ENCODE measurements at regions not wholly inside any gene's neighbourhood (a gene's known extent, or its start where the extent isn't known, plus 50 kb on each side); places are given as distances from the start of the nearest gene placed in this dataset.
"Not testable (repeated sequence)": the region's sequence is repeated elsewhere in the genome, so short reads cannot be mapped to it uniquely, and the experiment has no call there.

GRCh38 chr7:69090936-69091335 is 507.3 kb upstream of the AUTS2 start:
- H3K4me3 ChIP-seq, result no peak overlapping the region
- 0 to 92% (median 40%) methylated on average over 1 to 4 of the region's 4 CpGs; no CpG with 5 or more reads in 3 of the 10 experiments for WGBS, 10 experiments
- peaks cover 3% of the 10 kb centered on the region in 2 donors for H3K4me1 ChIP-seq (replicated peaks in 1 of 2)
- in situ Hi-C loops (cut with MboI; ENCODE audit: low pct_unique_long_range_greater_than_20kb in 2 of 9, low sequenced_read_pairs in 9 of 9, unreplicated experiment in 9 of 9), result no loop called here
- H3K27ac ChIP-seq, result no peak overlapping the region
- no peak for ATAC-seq (replicated peaks in 6 of 8)

DNA sequence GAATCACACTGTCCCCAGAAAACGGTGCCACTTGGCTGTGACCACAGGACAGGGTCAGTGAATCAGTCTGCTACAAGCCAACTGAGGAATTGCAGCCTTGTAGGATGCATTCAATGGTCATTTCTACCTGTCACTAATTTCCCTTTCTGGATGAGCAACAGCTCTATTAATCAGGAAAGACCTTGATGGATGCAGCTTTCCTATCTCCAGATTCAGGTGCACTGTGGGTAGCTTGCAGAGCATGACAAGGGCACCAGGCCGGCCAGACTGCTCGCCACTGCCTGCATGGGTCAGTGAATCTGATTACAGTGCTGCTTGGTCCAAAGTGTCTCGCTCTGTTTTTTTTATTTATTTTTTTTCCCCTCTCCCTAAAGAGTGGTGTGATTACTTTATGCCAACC is 506.8 kb upstream of the AUTS2 start:
- Histone ChIP-seq H3K4me3 (no peak overlapping the region), H3K4me1 (replicated peaks in 1 of 2) (peaks cover 3% of the 10 kb centered on the region in 2 donors), H3K27ac (no peak overlapping the region)
- in situ Hi-C loops (cut with MboI; ENCODE audit: low pct_unique_long_range_greater_than_20kb in 2 of 9, low sequenced_read_pairs in 9 of 9, unreplicated experiment in 9 of 9), result no loop called here
- peak in 2 of 8 experiments; percentile 59 to 60 for ATAC-seq (replicated peaks in 6 of 8)
- 33 to 71% (median 47%) methylated on average over 2 to 4 of the region's 4 CpGs; no CpG with 5 or more reads in 4 of the 10 experiments for WGBS, 10 experiments

GRCh38 chr7:69095127-69095526 is 503.1 kb upstream of the AUTS2 start:
- WGBS, 10 experiments, result 0 to 86% (median 62%) methylated on average over 1 to 2 of the region's 2 CpGs
- H3K4me1 ChIP-seq (replicated peaks in 1 of 2), result peaks cover 3 to 5% of the 10 kb centered on the region in 2 donors
- ATAC-seq (replicated peaks in 6 of 8), result peak in 2 of 8 experiments; percentile 51 to 69

DNA sequence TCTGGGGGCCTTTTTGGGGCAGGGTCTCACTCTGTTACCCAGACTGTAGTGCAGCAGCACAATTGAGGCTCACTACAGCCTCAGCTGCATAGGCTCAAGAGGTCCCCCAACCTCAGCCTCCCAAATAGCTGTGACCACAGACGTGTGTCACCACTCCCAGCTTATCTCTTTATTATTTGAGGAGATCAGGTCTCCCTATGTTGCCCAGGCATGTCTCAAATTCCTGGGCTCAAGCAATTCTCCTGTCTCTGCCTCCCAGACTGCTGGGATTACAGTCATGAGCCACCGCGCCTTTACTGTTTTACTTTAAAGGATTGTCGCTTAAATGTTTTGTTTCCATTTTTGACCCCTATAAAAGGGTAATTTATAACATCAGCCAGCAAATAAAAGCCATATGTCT is 502.6 kb upstream of the AUTS2 start:
- Histone ChIP-seq H3K4me3 (no peak overlapping the region), H3K27ac (no peak overlapping the region), H3K4me1 (replicated peaks in 1 of 2) (peaks cover 3 to 5% of the 10 kb centered on the region in 2 donors)
- 18 to 96% (median 90%) methylated on average over 2 to 4 of the region's 4 CpGs; no CpG with 5 or more reads in 3 of the 10 experiments for WGBS, 10 experiments
- no peak for ATAC-seq (replicated peaks in 6 of 8)
- in situ Hi-C loops (cut with MboI; ENCODE audit: low pct_unique_long_range_greater_than_20kb in 2 of 9, low sequenced_read_pairs in 9 of 9, unreplicated experiment in 9 of 9), result no loop called here

More at GRCh38 chr7:69095127-69095526, 503.1 kb upstream of the AUTS2 start:
- in situ Hi-C loops (cut with MboI; ENCODE audit: low pct_unique_long_range_greater_than_20kb in 2 of 9, low sequenced_read_pairs in 9 of 9, unreplicated experiment in 9 of 9), result no loop called here
- H3K27ac ChIP-seq, result no peak overlapping the region
- H3K4me3 ChIP-seq, result no peak overlapping the region

DNA sequence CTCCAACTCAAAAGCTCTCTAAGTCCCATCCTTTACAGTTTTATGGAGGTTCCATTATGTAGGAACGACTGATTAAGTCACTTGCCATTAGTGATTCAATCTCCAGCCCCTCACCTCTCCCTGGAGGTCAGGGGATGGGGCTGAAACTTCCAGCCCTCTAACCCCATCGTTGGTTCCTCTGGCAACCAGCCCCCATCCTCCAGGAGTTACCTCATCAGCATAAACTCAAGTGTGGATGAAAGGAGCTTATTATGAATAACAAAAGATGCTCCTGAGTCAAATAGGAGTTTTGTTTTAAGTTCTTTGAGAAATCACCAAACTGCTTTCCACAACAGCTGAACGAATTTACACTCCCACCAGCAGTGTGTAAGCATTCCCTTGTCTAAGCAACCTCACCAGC is 494.3 kb upstream of the AUTS2 start:
- peak in 4 of 8 experiments; percentile 39 to 56 (median 50) for ATAC-seq (replicated peaks in 6 of 8)
- H3K27ac ChIP-seq, result no peak overlapping the region
- 0 to 29% (median 2%) methylated on average over 1 to 3 of the region's 3 CpGs; no CpG with 5 or more reads in 2 of the 10 experiments for WGBS, 10 experiments
- in situ Hi-C loops (cut with MboI; ENCODE audit: low pct_unique_long_range_greater_than_20kb in 2 of 9, low sequenced_read_pairs in 9 of 9, unreplicated experiment in 9 of 9), result no loop called here
- H3K4me3 ChIP-seq, result no peak overlapping the region
- H3K4me1 ChIP-seq (replicated peaks in 1 of 2), result peaks cover 10 to 17% of the 10 kb centered on the region in 2 donors

- peaks cover 10 to 17% of the 10 kb centered on the region in 2 donors for H3K4me1 ChIP-seq (replicated peaks in 1 of 2)
- WGBS, 10 experiments, result 16 to 100% (median 67%) methylated on average over 1 to 3 of the region's 3 CpGs; no CpG with 5 or more reads in 1 of the 10 experiments
- no peak for ATAC-seq (replicated peaks in 6 of 8)
- in situ Hi-C loops (cut with MboI; ENCODE audit: low pct_unique_long_range_greater_than_20kb in 2 of 9, low sequenced_read_pairs in 9 of 9, unreplicated experiment in 9 of 9), result no loop called here
- H3K27ac ChIP-seq, result no peak overlapping the region
- no peak overlapping the region for H3K4me3 ChIP-seq
Observed at GRCh38 chr7:69105092-69105491, 493.2 kb upstream of the AUTS2 start.

- Histone ChIP-seq H3K27ac (no peak overlapping the region), H3K4me3 (no peak overlapping the region), H3K4me1 (replicated peaks in 1 of 2) (peaks cover 10 to 17% of the 10 kb centered on the region in 2 donors)
- in situ Hi-C loops (cut with MboI; ENCODE audit: low pct_unique_long_range_greater_than_20kb in 2 of 9, low sequenced_read_pairs in 9 of 9, unreplicated experiment in 9 of 9), result no loop called here
- no peak for ATAC-seq (replicated peaks in 6 of 8)
- 0 to 100% (median 82%) methylated on average over 1 to 3 of the region's 3 CpGs; no CpG with 5 or more reads in 2 of the 10 experiments for WGBS, 10 experiments
Observed at GRCh38 chr7:69105981-69106380, 492.3 kb upstream of the AUTS2 start.

DNA sequence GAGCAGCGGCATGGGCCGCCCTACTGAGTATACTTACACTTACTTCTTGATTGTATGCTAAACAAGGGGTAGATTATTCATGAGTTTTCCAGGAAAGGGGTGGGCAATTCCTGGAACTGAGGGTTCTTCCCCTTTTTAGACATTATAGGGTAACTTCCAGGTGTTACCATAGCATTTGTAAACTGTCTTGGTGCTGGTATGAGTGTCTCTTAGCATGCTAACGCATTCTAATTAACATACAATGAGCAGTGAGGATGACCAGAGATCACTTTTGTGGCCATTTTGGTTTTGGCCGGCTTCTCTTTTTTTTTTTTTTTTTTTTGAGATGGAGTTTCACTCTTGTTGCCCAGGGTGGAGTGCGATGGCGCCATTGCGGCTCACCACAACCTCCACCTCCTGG is 491.8 kb upstream of the AUTS2 start:
- in situ Hi-C loops (cut with MboI; ENCODE audit: low pct_unique_long_range_greater_than_20kb in 2 of 9, low sequenced_read_pairs in 9 of 9, unreplicated experiment in 9 of 9); ATAC-seq (replicated peaks in 6 of 8); H3K4me3 ChIP-seq; H3K27ac ChIP-seq: not testable (repeated sequence)
- WGBS, 10 experiments, result 29 to 100% (median 96%) methylated on average over 2 to 7 of the region's 7 CpGs; no CpG with 5 or more reads in 2 of the 10 experiments
- H3K4me1 ChIP-seq (replicated peaks in 1 of 2), result peaks cover 10 to 17% of the 10 kb centered on the region in 2 donors

DNA sequence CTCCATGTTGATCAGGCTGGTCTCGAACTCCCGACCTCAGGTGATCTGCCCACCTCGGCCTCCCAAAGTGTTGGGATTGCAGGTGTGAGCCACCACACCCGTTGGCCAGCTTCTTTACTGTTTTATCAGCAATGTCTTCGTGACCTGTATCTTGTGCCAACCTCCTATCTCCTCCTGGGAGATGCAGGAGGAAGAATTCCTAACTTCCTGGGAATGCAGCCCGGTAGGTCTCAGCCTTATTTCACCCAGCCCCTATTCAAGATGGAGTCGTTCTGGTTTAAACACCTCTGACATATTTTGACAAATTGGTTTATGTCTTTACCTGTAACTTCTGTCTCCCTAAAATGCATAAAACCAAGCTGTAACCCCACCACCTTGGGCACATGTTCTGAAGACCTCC is 491.3 kb upstream of the AUTS2 start:
- in situ Hi-C loops (cut with MboI; ENCODE audit: low pct_unique_long_range_greater_than_20kb in 2 of 9, low sequenced_read_pairs in 9 of 9, unreplicated experiment in 9 of 9); H3K27ac ChIP-seq; ATAC-seq (replicated peaks in 6 of 8); H3K4me3 ChIP-seq: not testable (repeated sequence)
- 50 to 100% (median 93%) methylated on average over 1 to 7 of the region's 7 CpGs; no CpG with 5 or more reads in 6 of the 10 experiments for WGBS, 10 experiments
- H3K4me1 ChIP-seq (replicated peaks in 1 of 2), result peaks cover 10 to 17% of the 10 kb centered on the region in 2 donors

DNA sequence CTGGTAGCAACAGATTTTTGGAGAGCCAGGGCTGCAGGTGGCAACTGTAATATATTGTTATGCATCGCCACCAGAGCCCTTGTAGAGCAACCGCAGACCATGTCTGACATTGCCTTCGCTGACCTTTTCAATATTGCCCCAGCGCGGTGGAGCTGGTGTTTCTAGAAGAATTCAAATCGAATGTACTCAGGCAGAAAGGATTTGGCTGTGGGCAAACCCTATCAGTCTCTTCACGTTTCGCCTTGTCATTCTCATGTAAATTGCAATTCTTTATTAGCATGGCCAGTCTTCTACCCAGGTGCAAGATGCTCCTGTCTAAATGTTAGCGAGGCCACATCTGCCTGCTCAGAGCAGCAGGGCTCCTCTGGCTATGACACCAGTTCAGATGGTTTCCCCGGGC is 490.2 kb upstream of the AUTS2 start:
- Histone ChIP-seq H3K4me1 (replicated peaks in 1 of 2) (peaks cover 10 to 17% of the 10 kb centered on the region in 2 donors), H3K27ac (no peak overlapping the region), H3K4me3 (no peak overlapping the region)
- 0 to 82% (median 53%) methylated on average over 1 to 10 of the region's 10 CpGs for WGBS, 10 experiments
- in situ Hi-C loops (cut with MboI; ENCODE audit: low pct_unique_long_range_greater_than_20kb in 2 of 9, low sequenced_read_pairs in 9 of 9, unreplicated experiment in 9 of 9), result no loop called here
- ATAC-seq (replicated peaks in 6 of 8), result peak in 3 of 8 experiments; percentile 56 to 60 (median 58)

DNA sequence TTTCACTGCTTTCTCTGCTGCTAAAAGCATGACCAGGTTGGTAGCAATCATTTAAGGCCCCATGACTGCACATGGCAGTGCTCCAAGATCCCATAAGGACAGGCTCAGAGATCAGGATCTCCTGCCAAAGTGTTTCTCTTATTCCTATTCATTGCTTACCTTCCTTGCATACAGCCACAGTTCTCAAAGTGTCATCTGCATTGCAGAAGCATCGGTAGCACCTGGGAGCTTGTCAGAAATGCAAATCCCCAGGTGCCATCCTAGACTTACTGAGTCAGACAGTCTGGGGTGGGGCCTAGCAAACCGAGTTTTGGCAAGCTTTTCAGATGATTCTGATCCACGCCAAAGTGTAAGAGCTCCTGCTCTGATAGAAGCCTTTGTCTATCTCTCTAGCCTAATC is 489.0 kb upstream of the AUTS2 start:
- Histone ChIP-seq H3K4me1 (replicated peaks in 1 of 2) (peaks cover 10 to 12% of the 10 kb centered on the region in 2 donors), H3K27ac (no peak overlapping the region), H3K4me3 (no peak overlapping the region)
- peak in 1 of 8 experiments; percentile 26 for ATAC-seq (replicated peaks in 6 of 8)
- 0 to 59% (median 53%) methylated on average over 3 of the region's 3 CpGs; no CpG with 5 or more reads in 7 of the 10 experiments for WGBS, 10 experiments
- in situ Hi-C loops (cut with MboI; ENCODE audit: low pct_unique_long_range_greater_than_20kb in 2 of 9, low sequenced_read_pairs in 9 of 9, unreplicated experiment in 9 of 9), result no loop called here

DNA sequence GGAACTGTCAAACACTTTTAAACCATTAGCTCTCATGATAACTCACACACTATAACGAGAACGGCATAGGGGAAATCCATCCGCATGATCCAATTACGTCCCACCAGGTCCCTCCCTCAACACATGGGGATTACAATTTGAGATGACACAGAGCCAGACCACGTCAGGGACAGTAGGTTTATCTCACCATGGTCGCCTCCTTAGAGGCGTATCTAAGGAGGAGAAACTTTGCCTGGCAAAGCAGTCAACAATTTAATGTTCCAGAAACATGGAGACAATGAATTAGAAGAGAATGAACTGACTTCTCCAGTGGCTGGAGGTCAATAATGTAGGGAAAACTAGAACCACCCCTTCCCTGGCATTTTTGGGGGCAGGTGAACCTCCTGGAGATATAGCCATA is 488.4 kb upstream of the AUTS2 start:
- ATAC-seq (replicated peaks in 6 of 8), result no peak
- Histone ChIP-seq H3K4me3 (no peak overlapping the region), H3K4me1 (replicated peaks in 1 of 2) (peaks cover 10 to 11% of the 10 kb centered on the region in 2 donors), H3K27ac (no peak overlapping the region)
- in situ Hi-C loops (cut with MboI; ENCODE audit: low pct_unique_long_range_greater_than_20kb in 2 of 9, low sequenced_read_pairs in 9 of 9, unreplicated experiment in 9 of 9), result no loop called here
- WGBS, 10 experiments, result 0 to 100% (median 81%) methylated on average over 1 to 5 of the region's 7 CpGs; no CpG with 5 or more reads in 4 of the 10 experiments

GRCh38 chr7:69110450-69111050 is 487.7 kb upstream of the AUTS2 start:
- in situ Hi-C loops (cut with MboI; ENCODE audit: low pct_unique_long_range_greater_than_20kb in 2 of 9, low sequenced_read_pairs in 9 of 9, unreplicated experiment in 9 of 9), result no loop called here
- no peak overlapping the region for H3K4me3 ChIP-seq
- H3K27ac ChIP-seq, result no peak overlapping the region
- WGBS, 10 experiments, result 27 to 100% (median 83%) methylated on average over 2 to 9 of the region's 10 CpGs; no CpG with 5 or more reads in 2 of the 10 experiments
- peaks cover 10 to 11% of the 10 kb centered on the region in 2 donors for H3K4me1 ChIP-seq (replicated peaks in 1 of 2)
- no peak for ATAC-seq (replicated peaks in 6 of 8)

GRCh38 chr7:69114374-69114773 is 483.9 kb upstream of the AUTS2 start:
- in situ Hi-C loops (cut with MboI; ENCODE audit: low pct_unique_long_range_greater_than_20kb in 2 of 9, low sequenced_read_pairs in 9 of 9, unreplicated experiment in 9 of 9), result no loop called here
- no peak for ATAC-seq (replicated peaks in 6 of 8)
- H3K4me1 ChIP-seq (replicated peaks in 1 of 2), result no peaks in the 10 kb centered on the region
- WGBS, 10 experiments, result 0 to 93% (median 61%) methylated on average over 1 to 2 of the region's 2 CpGs
- no peak overlapping the region for H3K27ac ChIP-seq
- H3K4me3 ChIP-seq, result no peak overlapping the region

Measured in motor neuron (in vitro differentiated cells).